GM19468 (cell line): ENCODE measurements at regions not wholly inside any gene's neighbourhood (a gene's known extent, or its start where the extent isn't known, plus 50 kb on each side); places are given as distances from the start of the nearest gene placed in this dataset.
A peak's percentile ranks its signal among the peaks of the same experiment; 100 is the strongest.

Experiments used
- ATAC-seq: cut with Tn5 transposase; IDR thresholded peaks from one replicate; pipeline ENCODE4 v1.9.1; 2021; ENCODE audit warnings: mild to moderate bottlenecking, moderate library complexity, moderate number of reproducible peaks; ENCODE audit not compliant: unreplicated experiment; ENCODE audit errors: extremely low read depth

DNA sequence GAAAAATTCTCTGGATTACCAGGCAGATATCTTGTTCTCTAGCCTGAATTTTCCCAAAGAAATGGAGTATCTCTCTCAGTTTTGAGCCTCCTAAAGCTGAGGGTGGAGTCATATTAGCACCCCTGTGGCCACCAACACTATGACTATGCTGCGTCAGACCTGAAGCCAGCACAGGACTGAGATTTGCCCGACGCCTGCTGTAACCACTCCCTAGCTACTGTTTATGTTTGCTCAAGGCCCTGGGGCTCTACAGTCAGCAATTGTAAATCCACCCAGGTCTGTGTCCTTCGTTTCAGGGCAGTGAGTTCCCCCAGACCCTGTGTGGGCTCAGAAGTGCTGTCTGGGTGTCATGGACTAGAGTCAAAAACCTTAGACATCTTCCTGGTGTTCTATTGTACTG, 61.4 kb downstream of the ZXDA start:
- ATAC-seq, result no peak

DNA sequence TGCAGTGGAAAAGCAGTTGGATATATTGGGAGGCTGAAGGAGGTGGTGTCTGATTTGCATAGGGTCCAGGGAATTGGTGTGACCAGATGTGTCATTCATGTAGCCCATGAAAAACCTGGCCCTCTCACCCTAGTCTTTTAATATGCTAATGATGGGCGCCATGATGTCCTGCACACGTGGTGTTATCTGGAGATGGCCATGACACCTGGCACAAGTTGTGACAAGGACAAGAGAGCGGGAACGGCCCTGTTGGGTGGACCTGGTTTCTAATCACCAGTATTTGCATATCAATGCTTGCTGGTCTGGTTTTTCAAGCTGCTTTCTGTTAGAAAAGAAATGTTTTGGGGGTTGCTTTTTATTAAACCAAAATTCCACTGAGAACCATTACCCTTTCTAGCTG, 87.4 kb downstream of the ZXDA start:
- no peak for ATAC-seq

DNA sequence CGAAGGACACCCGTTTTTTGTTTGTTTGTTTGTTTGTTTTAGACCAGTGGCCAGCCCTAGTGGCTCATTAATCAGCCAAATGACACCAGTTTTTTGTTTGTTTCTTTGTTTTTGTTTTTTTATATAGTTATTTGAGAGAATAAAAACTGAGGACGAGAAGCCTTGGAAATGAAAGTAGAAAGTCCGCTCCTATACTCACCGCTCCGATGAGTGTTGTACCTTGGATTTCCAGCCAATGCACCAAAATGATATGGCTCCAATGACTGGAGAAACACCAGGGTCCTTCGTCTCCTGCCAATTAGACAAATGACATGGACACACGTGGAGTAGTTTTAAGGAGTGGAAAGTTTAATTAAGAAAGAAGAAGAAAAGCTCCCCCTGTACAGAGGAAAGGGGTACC, 87.9 kb downstream of the ZXDA start:
- ATAC-seq, result no peak

DNA sequence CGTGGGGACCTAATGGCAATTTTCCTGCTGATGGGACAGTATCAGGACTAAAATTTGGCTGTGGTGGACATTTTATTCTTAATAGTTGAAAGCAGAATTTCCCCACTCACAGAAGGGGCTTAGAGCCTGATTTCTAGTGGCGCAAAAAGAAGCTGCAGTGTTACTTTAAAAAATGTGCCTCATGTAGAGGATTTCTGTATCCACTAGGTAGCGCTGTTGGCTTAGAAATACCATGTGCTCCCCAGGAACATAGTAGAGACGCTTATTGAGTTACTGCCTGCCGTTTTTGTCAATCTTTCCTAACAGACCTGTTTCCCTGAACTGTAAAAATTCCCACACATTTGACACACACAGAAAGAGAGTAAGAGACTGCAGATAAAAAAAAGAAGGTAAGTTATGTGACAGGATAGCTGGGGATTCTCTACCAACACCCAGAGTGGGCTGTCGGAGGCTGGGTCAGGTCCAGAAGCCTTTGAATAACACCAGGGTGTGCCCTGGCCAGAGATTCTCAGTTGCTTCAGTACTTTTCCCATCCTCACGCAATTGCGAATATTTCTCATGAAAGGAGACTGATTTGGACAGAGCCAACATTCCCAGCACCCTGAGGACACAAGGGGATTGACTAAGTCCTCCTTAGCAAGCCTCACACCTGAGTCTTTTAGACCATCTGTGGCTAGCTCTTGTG, 88.4 kb downstream of the ZXDA start:
- peak; percentile 56 for ATAC-seq

DNA sequence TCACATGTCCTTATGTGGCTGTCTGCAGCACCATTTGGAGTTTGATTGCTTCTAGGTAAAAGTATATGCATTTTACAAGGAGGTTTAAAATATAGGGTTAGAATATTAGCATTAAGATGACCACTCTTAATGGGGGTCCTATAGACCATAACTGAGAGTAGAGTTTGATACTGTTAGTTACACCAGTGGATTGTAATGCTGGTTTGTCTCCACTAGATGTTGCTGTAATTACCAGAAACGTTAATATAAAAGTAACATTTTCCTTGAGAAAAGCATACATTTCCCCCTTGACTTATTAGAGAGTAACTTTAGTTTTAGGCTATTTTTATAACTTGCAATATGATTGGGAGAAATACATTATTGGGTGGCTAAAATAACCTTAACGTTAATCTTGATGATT, 93.0 kb downstream of the ZXDA start:
- ATAC-seq, result no peak

DNA sequence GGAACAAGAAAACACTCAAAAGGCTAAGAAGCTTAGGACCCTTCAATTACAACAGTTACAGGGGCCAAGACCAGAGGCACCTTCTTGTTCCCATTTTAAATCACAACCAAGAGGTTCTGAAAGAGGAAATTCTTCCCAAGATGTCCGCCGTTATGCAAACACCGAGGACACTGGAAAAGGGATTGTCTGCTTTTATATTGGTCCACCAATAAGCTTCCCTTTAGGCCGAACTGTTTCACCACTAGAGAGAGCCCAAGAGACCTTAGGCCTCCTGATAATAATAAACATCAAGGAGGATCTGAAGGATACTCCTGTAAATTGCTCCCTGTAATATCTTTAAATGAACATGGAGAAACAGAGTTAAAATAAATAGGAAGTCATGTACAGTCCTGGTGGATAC, 92.6 kb upstream of the NLRP2B start:
- ATAC-seq, result no peak

DNA sequence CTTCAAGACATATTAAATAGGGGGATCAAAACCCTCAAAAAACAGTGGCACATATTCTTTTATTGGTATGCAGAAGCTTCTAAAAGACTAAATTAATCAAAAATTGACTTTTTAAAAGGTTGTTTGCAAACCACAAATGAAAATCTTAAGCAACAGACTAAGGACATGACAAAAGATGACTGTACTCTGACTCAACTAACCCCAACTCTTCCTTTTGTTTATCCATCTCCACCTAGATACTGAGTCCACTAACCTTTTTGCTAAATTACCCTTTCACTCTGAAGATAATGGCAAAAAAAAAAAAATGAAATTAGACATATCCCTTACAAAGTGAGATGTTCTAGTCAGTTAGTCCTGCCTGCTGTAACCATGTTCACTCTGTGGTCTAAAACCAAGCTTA, 91.6 kb upstream of the NLRP2B start:
- ATAC-seq, result no peak

DNA sequence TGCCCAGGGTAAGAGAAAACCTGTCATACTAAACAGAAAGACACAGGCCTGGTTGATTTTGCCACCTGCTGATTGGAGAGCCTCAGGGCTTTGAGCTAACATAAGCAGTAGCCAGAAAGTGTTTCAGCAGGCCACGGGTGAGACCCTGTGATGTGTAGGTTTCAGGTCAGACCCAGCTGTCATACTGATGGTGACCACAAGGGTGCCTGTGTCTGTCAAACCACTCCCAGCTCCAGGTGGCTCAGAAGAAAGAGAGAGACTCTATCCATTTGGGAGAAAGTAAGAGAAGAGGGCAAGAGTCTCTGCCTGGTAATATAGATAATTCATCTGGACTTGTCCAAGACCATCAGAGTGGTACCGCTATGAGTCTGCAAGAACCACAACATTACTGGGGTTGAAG, 72.8 kb upstream of the NLRP2B start:
- no peak for ATAC-seq

DNA sequence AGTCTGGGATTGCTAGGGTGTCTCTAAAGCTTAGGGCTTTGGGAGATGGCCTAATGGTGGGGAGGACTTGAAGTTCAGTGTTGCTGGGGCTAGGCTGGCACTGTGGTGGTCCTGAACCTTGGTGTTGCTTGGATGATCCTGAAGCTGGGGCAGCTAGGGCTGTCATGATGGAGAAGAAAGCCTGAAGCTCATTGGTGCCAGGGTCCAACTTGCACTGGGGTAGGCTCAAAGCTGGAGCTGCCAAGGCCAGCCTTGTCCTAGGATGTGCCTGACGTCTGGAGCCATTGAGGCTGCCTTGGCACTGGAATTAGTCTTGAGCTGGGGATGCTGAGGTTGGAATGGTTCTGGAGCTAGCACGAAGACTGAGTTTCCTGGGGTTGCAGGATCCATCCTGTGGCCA, 61.0 kb upstream of the NLRP2B start:
- ATAC-seq, result no peak

DNA sequence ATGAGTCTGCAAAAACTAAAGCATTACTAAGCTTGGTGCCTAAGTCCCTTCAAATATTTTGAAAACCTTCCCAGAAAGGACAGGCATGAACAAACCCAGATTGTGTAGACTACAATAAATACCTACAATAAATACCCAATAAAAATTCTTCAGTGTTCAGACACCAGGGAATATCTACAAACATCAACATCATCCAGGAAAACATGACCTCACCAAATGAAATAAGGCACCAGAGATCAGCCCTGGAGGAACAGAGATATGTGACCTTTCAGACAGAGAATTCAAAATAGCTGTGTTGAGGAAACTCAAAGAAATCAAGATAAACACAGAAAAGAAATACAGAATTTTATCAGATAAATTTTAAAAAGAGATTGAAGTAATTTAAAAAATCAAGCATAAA, 57.8 kb upstream of the NLRP2B start:
- no peak for ATAC-seq
